Fibroblast of skin of right biceps (primary cell): ENCODE measurements at regions not wholly inside any gene's neighbourhood (a gene's known extent, or its start where the extent isn't known, plus 50 kb on each side); places are given as distances from the start of the nearest gene placed in this dataset.

Source experiments
- DNase-seq: peaks from one replicate; pipeline ENCODE4 v3.0.0-alpha.2; 2013

DNA sequence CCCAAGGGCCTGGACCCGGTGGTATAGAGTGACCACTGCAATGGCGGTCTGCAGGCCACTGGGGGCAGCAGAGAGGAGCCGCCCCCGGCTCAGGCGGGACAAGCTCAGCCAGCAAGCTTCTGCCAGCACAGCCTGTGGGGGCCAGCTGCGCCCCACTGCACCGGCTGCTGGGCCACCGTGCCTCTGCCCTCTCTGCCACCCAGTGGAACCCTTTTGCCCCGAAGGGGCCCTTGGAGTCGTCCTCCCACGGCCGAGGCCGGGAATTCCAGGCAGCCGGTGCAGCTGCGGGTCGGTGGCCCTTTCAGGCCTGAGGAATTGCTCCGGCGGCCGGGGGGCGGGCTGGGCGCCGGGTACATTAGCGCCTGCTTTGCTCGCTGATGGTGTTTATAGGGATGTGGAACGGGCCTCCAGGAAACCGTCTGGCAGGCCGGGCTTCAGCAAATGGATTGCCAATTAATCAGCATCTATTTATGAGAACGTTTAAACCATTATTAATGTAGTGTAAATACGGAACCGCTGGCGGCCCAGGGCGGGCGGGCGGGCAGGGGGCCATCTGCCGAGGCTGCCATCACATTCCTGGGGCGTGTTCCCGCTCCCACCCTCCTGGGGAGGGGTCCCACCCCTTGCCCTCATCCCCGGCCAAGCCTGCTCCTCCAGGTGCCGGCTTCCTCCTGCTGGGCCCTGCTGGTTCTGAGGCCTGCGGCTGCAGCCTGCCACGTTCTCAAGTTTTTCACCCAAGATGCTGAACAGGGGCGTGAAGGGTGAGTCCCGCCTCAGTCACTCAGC is 127.4 kb downstream of the BARX1 start:
- DNase-seq: peak; percentile 28

DNA sequence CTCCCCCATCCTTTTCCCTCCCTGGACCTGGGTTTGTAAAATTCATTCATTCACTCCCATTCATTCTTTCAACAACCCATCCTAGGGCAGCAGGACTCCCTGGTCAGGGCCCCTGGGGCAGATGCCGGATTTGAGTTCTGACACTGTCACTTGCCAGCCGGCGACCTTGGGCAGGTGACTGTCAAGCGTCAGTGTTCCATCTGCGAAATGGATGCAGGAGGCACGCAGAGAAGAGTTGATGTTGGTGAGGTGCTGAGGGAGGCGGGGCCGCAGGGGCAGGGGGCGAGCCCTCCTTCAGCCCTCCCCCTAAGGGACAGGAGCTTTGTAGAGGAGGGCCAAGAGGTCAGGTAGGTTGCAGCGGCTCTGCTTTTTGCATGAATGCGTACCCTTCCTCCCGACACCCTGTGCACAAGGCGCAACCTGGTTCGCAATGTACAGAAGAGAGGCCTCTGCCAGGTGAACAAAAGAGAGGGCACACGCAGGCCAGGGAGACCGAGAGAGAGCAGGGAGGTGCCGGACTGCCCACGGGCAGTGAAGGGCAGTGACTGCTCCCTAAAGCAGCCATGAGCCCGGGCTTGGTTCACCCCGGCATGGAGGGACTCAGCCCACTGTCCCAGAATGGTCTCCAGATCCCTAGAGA is 128.1 kb downstream of the BARX1 start:
- DNase-seq: no peak

DNA sequence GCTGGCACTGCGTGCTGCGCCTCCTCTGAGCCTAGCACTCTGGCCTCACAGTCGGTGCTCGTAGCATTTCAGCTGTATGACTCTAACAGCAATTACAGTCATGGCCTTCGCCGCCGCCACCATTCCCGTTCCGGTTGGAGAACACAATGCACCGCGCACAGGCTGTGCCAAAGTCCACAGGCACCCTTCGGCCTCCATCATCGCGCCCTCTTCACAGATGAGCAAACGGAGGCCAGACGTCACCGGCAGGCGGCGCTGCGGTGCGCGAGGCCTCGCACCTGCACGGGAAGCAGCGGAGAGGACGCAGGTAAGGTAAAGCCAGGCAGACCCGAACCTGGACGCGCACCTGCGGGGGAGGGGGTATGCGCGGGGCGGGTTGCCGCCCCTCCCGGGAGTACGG is 128.9 kb downstream of the BARX1 start:
- no peak for DNase-seq

DNA sequence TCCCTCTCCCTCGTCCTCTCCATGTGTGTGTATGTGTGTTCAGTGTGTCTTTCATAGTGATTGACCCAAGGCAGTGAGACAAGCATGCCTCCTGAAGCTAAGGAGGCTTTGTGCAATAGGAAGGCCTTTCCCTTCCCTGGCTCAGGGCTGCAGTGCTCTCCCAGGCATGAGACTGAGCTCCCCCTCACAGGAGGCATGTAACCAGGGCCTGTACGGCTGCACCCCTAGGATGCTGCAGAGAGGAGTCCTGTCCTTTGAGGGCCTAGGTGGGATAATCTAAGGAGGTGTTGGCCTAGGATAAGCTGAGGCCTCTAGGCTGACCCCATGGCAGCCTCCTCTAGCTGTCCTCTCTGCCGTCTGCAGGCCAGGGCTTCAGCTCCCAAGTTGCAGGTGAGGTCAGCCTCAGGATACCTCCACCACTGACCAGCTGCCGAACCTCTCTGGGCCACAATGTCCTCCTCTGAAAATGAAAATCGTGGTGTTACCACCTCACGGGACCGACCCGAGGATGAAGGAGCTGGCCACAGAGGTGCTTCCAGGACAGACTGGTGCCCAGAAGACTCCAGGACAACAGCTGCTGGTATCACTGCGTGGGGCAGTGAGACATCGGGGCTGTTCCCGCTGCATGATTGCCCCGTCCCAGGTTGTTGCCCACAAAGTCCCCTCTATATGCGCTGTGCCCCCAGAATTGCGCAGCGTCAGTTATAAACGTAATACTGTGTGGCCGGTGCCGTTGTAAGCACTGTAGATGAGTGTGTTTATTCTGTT is 129.6 kb downstream of the BARX1 start:
- DNase-seq: no peak

DNA sequence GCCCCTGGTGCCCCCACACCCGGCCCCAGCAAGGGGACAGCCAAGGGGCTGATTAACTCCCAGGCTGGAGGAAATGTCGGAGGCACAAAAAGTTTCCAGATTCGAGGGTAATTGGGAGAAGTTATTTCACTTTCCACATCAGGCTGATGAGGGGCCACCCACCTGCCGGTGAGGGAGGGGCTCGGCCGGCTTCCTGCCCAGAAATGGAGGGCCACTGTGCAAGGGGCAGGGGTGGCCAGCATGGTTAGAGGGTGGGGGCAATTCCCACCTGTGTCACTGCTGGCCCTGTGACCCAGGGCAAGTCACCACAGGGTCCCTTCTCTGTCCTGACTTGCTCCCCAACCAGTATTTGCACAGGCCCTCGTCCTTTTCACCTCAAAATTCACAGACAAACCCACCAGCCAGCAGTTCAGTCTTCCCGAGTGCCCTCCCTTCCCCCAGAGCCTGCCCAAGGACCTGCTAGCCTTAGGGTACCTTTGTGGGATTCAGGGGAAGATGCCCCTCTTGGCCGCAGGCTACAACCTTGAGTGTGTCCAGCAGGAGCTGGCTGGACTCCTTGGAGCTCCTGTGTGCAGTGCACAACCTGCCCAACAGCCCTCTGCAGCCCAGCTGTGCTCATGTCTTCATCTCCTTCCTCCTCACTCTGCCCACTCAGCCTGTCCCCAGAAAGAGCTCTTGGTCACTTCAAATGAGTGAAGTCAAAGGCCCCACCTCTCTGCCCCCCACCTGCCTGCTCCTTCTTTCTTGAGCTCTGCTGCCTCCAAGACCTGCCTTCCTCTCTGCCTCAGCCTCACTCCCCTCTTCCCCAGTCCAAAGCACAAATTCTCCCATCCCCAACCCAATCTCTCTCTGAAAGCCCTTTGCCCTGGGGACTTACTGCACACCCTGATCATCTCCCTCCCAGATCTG is 130.5 kb downstream of the BARX1 start:
- DNase-seq: no peak

DNA sequence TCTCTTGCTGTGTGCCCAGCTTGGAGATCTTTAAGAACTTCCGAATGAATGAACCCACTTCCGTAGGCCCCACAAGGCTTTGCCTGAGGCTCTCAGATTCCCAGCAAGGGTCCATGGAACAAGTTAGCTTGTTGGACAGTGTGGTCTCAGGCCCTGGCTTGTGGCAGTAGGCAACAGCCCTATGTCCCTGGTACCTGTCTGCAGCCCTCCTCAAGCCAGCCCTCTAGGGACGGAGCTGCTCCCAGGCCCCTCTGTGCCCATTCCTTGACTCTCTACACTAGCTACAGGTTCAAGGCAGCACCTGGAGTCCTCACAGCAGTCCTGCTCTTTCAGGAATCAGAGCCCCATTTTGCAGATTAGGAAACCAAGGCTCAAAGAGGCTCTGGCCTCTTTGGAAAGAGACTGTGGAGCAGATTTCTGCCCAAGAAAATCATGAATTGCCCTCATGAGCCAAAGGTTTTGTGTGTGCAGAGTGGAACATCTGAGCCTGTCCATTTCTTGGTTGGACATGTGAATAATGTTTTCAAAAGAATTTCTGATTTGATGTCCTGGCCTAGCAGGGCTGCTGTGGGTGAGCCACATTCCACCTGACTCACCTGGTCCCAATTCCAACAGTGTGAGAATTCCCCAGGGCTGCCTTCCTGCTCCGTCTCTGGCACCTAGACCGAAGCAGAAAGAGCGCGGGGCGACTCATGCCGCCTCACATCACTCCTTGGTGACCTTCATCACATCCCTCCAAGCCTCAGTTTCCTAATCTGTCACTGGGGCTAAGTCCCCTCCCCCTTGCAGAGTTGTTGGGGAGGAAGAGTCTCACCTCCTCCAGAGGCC is 131.7 kb downstream of the BARX1 start:
- no peak for DNase-seq

DNA sequence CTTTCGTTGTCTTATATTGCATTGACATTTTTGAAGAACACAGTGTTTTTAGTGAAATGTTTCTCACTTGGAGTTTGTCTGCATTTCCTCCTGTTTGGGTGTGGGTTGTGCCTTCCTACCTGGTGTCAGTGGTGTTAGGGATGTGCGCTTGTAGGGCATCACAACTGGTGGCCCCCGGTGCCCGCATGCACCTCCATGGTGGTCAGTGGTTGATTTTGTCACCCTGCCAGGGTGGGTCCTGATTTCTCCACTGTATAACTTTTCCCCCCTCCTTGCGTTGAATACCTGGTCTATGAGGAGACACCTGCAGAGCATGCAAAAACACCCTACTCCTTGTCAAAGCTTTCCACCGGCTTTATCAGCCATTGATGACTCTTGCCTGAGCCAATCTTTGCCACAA is 132.9 kb downstream of the BARX1 start:
- DNase-seq: no peak

DNA sequence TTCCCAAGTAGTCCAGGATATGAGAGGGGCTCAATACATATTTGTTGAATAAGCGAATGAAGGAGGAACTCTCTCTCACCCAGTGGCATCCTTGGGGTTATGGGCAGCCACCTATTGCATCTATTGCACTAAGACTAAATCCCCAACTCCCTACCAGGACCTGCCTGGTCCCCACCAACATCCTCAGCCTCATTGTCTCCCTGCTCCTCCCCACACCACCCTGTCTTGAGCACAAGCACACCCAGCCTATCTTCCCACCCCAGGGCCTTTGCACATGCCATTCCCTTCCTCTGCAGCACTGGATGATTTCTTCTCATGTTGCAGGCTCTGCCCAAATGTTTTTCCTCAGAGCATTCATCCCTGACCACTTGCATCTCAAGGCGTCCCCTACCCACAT is 133.8 kb downstream of the BARX1 start:
- no peak for DNase-seq

DNA sequence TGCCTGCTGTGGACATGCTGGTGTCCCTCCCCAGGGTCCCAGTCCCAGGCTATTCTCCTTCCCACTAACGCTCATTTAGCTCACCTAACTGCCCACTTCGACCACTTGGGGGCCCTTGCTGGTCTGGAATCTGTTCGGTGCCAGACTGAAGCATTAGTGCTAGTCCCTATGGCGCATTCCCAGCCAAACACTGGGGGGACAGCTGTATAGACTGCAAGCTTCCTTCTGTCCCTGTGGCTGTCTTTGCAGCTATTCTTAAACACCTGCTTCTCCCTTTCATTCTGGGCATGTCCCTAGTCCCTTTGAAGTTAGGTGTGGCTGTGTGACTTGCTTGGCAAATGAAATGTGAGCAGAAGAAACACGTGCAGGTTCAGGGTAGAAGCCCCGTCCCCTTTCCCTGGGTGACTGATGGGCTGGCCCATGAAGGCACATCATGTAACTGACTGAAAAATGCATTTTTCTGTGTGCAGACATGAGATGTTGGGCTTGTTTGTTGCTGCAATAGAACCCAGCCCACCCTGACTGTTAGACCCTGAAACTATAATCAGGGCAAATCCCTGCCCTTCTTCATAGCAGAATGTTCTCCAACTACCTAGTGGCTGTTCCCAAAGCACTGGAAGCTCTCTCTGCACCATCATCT is 134.4 kb downstream of the BARX1 start:
- no peak for DNase-seq

DNA sequence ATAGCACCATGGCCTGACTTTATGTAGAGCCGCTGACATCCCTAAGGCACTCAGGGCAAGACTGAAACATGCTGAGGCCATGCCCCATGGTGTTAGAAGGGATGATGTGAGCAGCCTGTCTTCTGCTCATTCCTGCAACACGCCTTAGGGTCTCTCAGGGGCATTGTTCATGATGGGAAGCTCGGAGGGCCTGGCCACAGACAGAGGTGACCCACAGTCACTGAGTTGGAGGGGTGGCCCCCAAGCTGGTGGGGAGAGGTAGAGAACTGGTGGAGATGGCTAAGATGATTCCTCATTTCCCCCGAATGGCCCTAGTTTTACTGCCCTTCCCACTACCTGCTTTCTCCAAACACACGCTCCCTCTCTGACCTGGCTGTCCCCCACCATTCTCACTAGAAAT is 135.2 kb downstream of the BARX1 start:
- DNase-seq: no peak

DNA sequence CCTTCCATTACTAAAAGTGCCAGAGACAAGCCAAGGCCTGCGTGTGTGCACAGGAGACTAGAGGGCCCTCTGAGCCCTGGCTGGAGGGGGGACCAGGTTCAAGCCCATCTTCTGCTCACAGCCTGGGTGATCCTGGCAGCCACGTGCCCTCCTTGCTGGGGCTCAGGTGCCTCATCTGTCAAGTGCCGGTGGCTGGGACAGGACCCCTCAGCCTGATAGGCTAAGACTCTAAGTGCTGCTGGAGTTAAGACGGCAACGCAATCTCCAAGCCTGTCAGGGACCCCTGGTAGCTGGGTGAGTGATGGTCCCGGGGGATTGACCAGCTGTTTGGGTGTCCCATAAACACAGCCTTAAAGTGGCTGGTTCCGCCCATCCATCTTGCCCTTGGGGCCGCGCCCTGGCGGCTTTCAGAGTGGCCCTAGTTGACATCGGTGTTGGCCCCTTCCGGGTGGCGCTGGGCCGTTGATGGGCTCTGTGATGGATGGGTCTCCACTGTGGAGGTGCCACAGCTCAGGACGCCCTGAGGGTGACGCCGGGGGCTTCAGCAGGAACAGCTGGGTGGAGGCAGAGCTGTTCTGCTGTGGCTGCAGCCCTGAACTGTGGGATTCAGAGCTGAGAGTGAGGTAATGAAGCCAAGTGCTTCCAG is 136.2 kb downstream of the BARX1 start:
- DNase-seq: no peak

DNA sequence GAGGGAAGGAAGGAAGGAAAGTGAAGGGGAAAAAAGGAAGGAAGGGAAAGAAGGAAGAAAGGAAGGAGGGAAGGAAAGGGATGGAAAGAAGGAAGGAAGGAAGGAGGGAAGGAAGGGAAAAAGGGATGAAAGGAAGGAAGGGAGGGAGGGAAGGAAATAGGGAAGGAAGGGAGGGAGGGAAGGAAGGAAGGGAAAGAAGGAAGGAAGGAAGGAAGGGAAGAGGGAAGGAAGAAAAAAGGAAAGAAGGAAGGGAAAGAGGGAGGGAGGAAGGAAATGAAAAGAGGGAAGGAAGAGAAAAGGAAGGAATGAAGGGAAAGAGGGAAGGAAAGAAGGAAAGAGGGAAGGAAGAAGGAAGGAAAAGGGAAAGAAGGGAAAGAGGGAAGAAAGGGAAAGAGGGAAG is 136.9 kb downstream of the BARX1 start:
- DNase-seq: no peak

DNA sequence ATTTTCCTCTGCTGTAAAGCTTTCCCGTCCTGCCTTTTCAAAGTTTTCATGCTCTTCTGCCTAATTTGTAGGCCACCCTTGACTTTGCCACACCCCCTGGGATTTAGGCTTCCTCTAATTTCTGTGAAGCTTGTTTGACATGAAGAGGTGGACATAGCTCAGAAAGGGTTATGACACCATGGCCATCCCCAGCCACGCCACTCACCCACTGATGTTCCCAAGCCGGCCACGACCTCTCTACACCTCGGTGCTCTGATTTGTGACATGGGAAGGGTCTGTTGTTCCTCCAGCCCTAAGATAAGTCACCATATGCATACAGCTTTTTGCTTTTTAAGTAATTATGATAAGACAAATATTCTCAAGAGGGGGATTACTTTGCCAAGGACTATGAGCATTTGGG is 139.5 kb downstream of the BARX1 start:
- no peak for DNase-seq

DNA sequence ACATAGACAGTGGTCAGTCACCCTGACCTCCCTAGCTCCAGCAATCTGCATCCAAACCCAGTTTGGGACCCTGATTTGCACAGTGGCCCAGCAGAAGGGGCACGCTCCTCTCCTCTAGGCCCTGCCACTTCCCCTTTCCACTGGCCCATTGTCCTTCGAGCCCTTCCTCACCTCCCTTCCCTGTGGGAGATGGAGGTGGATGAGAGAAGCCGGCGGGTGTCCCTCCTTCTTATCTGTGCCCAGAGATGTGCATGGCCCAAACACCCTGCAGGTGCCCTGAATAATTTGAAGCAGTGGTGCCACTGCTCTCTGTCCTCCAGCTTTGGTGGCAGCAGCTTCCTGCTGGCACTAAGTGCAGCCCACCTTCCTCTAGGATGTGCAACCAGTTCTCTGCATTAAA is 140.0 kb downstream of the BARX1 start:
- no peak for DNase-seq

DNA sequence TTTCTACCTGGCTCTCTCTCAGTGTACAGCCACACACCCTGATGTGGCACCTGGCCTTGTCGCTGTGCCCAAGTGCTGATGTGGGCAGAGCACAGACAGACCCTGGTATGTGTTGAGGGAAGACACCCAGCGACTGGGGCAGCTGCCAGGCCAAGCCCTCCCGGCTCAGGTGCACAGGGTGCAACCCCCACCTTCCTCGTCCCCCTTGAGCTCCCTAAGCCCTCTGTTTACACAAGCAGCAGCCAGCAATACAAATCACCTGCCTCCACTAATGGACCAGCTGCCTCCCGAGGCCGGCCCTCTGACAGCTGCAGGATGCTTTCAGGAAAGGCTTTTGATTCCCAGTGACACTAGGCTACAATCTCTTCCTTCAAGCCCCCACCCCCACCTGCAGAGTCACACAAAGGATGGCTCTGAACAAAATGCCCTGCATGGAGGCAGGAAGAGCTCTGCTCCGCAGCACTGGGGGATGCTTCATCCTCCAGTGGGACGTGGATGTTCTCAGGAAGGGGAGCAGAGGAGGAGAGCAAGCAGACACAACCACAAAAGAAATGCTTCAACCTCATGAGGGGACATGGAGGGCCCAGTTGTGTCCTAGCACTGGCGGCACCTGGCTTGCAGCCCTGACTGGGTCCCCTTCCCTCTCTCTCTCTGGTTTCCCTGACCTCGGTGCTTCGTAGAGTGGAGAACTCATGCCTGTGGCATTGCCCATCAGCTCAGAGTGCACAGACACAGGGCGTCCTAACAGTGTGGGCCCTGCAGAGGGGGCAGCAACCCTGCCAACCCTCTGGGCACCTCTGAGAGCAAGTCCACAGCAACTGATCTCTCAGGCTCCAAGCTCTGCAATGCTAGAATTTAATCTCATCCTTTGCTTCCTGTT is 140.8 kb downstream of the BARX1 start:
- DNase-seq: no peak

DNA sequence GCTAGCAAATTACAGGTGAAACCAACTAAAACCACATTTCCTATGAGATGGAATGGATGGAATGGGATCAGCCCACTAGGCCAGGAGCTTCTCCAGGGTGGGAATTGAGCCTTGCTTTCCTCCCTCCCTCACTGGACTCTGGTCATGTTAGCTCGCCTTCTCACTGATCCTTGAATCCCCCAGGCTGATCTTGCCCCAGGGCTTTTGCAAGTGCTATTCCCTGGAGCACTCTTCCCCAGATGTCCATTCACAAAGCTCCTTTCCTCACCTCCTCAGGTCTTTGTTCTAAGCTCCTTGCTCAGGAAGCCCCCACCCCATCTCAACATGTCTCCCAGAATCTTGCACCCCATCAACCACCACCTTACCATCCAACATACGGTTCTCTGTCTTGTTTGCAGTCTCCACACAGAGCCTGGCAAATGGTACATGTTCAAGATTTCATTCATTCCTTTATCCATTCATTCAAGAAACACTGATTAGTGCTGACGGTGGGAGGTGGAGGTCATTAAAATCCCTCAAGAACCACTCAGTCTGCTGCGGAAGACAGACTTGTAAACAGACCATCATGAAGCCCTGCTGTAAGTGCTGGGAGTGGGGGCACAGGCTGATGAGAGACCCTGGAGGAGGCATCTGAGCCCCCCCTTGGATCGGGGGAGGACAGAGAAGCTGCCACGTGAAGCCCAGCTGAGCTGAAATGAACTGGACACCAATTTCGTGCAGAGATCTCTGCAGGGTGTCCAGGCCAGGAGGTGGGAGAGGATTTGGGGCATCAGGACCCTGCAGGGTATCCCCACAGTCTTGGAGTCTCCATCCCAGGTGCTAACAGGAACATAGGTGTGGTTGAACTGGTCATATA is 141.7 kb downstream of the BARX1 start:
- DNase-seq: no peak

DNA sequence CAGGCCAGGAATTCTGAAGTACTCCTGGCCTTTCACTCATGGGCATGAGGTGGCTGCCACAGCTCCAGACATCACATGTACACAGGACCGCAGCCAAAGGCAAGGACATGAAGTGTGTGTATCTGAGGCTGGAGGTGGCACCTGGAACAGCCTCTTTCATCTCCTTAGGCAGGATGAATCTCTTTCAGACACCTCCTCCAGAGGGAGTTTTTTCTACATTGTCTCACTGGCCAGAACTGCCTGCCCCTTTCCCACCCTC is 142.8 kb downstream of the BARX1 start:
- DNase-seq: no peak

DNA sequence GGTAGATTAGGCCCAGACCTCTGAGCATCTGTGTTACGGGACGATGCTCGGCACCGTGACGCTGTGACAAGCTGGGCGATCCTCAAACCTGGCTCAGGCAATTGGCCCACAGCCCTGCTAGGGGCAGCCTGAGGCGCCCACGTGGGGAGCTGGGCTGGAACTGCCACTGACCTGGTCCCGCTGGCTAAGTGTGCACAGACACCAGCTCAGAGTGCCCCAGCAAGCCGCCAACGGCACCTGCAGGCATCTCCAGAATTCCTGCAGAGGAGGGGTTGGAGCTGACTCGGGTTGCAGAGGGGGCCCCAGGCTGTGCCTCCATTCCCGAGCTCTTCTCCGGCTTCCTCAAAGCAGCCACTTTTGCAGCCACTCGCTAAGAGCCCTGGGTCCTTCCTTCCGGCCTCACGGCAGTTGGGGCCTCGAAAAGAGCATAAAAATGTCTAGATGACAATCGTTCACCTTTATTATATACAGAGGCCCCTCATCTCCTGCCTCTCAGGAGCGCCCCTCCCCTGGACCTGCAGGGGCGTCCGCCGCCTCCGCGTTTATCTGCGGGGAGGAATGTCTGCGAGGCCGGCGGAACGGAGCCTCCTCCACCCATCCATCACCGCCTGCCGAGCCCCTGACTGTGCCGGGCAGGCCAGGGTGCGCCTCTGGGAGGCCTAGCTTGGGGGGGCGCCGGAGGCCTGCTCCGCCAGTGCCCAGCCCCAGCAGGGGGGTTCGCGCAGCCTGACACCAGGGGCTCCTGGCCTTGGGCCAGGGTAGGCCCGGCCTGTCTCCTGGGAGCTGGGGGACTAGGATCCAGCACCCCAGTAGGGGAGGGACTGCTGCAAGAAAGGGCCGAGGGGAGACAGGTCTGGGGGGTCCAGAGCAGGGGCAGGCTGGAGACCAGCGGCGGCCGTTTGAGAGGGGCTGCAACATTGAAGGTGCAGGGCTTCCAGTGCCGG is 144.9 kb downstream of the BARX1 start:
- DNase-seq: no peak
